SU-DHL-6 (cell line): ENCODE measurements at regions not wholly inside any gene's neighbourhood (a gene's known extent, or its start where the extent isn't known, plus 50 kb on each side); places are given as distances from the start of the nearest gene placed in this dataset.

Experiments used
- H2AFZ ChIP-seq: fragments of 200-600 bp; sonication (generic); 2 replicates; pipeline ENCODE4 v1.6.1; 2014; ENCODE audit warnings: low read depth, mild to moderate bottlenecking, moderate library complexity, mixed read lengths, antibody characterized with exemption, low read length; ENCODE audit not compliant: severe bottlenecking
- H3F3A ChIP-seq: fragments of 200-600 bp; shearing (Covaris generic); 2 replicates; pipeline ENCODE4 v1.6.0; 2016; ENCODE audit warnings: antibody characterized with exemption, mild to moderate bottlenecking; ENCODE audit not compliant: insufficient read depth
- H3K27ac ChIP-seq: fragments of 200-600 bp; sonication (generic); 2 replicates; pipeline ENCODE4 v1.5.1; 2016; ENCODE audit warnings: low read depth, mild to moderate bottlenecking, low read length, moderate library complexity, mixed read lengths
- H3K27me3 ChIP-seq: fragments of 200-600 bp; sonication (generic), shearing (Covaris generic); 2 replicates; pipeline ENCODE4 v1.6.0; 2014; ENCODE audit warnings: mild to moderate bottlenecking, low read length
- H3K36me3 ChIP-seq: fragments of 200-600 bp; sonication (generic); 2 replicates; pipeline ENCODE4 v1.6.1; 2014; ENCODE audit warnings: mild to moderate bottlenecking, low read length, mixed read lengths
- H3K4me2 ChIP-seq: fragments of 300-600, 200-600 bp; shearing (Covaris generic), sonication (generic); 2 replicates; pipeline ENCODE4 v1.6.0; 2014; ENCODE audit warnings: low read length, low read depth, mild to moderate bottlenecking; ENCODE audit not compliant: poor library complexity, severe bottlenecking
- H3K4me3 ChIP-seq: fragments of 200-600 bp; sonication (generic); 2 replicates; pipeline ENCODE4 v1.5.1; 2014; ENCODE audit warnings: antibody characterized with exemption, low read length, mild to moderate bottlenecking, mixed read lengths; ENCODE audit not compliant: insufficient read depth, poor library complexity, severe bottlenecking
- H3K79me2 ChIP-seq: fragments of 200-600 bp; sonication (generic); 2 replicates; pipeline ENCODE4 v1.6.1; 2014; ENCODE audit warnings: mild to moderate bottlenecking, low read length, moderate library complexity; ENCODE audit not compliant: insufficient read depth
- H3K9ac ChIP-seq: fragments of 200-600 bp; sonication (generic); 2 replicates; pipeline ENCODE4 v1.7.0; 2014; ENCODE audit warnings: mild to moderate bottlenecking, low read length
- H3K9me2 ChIP-seq: fragments of 200-600 bp; sonication (generic); replicated peaks from 2 replicates; pipeline ENCODE4 v1.6.1; 2014; ENCODE audit warnings: low read length; ENCODE audit not compliant: insufficient read depth
- H3K9me3 ChIP-seq: fragments of 200-600 bp; sonication (generic); 2 replicates; pipeline ENCODE4 v1.6.1; 2014; ENCODE audit warnings: low read length, mixed read lengths; ENCODE audit not compliant: insufficient read depth
- H4K20me1 ChIP-seq: fragments of 200-600 bp; sonication (generic); 2 replicates; pipeline ENCODE4 v1.6.1; 2014; ENCODE audit warnings: low read depth, mild to moderate bottlenecking, antibody characterized with exemption, low read length, moderate library complexity, mixed read lengths
- EZH2phosphoT487 ChIP-seq: fragments of 200-600 bp; sonication (generic), shearing (Covaris generic); conservative IDR thresholded peaks from 2 replicates; pipeline ENCODE4 v1.6.1; 2018; ENCODE audit warnings: mild to moderate bottlenecking, antibody characterized with exemption, low read length, moderate library complexity, mixed read lengths
- TF ChIP-seq, protein P1 (sequence below): fragments of 200-600 bp; sonication (generic); IDR thresholded peaks from one replicate; pipeline ENCODE4 v1.5.1; 2017; ENCODE audit warnings: antibody characterized with exemption, mild to moderate bottlenecking, low read length, moderate library complexity; ENCODE audit not compliant: insufficient read depth, poor library complexity, severe bottlenecking

GRCh38 chr9:20227166-20227874 is 395.0 kb downstream of the MLLT3 start:
- Histone ChIP-seq H3K4me3 (no peak overlapping the region), H3K36me3 (no peaks in the 10 kb centered on the region), H3K4me2 (no peak overlapping the region), H3K9me3 (no peaks in the 10 kb centered on the region), H4K20me1 (no peaks in the 10 kb centered on the region), H3K27me3 (no peaks in the 10 kb centered on the region), H3K9ac (no peak overlapping the region), H3F3A (no peaks in the 10 kb centered on the region), H3K79me2 (no peaks in the 10 kb centered on the region), H3K9me2 (no peaks in the 10 kb centered on the region), H2AFZ (no peak overlapping the region), H3K27ac (no peak overlapping the region)
- no peak for TF ChIP-seq EZH2phosphoT487
- TF ChIP-seq, protein P1, sequence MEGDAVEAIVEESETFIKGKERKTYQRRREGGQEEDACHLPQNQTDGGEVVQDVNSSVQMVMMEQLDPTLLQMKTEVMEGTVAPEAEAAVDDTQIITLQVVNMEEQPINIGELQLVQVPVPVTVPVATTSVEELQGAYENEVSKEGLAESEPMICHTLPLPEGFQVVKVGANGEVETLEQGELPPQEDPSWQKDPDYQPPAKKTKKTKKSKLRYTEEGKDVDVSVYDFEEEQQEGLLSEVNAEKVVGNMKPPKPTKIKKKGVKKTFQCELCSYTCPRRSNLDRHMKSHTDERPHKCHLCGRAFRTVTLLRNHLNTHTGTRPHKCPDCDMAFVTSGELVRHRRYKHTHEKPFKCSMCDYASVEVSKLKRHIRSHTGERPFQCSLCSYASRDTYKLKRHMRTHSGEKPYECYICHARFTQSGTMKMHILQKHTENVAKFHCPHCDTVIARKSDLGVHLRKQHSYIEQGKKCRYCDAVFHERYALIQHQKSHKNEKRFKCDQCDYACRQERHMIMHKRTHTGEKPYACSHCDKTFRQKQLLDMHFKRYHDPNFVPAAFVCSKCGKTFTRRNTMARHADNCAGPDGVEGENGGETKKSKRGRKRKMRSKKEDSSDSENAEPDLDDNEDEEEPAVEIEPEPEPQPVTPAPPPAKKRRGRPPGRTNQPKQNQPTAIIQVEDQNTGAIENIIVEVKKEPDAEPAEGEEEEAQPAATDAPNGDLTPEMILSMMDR = no peak

GRCh38 chr9:20226345-20226744 is 396.0 kb downstream of the MLLT3 start:
- no peak overlapping the region for H3K27ac ChIP-seq
- H4K20me1 ChIP-seq = no peaks in the 10 kb centered on the region
- no peaks in the 10 kb centered on the region for H3K9me3 ChIP-seq
- no peaks in the 10 kb centered on the region for H3K79me2 ChIP-seq
- H3F3A ChIP-seq = no peaks in the 10 kb centered on the region
- no peak overlapping the region for H3K4me2 ChIP-seq
- H3K9ac ChIP-seq = no peak overlapping the region
- no peak overlapping the region for H2AFZ ChIP-seq
- H3K27me3 ChIP-seq = no peaks in the 10 kb centered on the region
- TF ChIP-seq EZH2phosphoT487 = no peak
- TF ChIP-seq, protein P1 = no peak
- no peaks in the 10 kb centered on the region for H3K9me2 ChIP-seq
- H3K36me3 ChIP-seq = no peaks in the 10 kb centered on the region
- no peak overlapping the region for H3K4me3 ChIP-seq

- TF ChIP-seq EZH2phosphoT487 = no peak
- TF ChIP-seq, protein P1 = no peak
- no peaks in the 10 kb centered on the region for H3K36me3 ChIP-seq
- no peaks in the 10 kb centered on the region for H3K79me2 ChIP-seq
- no peaks in the 10 kb centered on the region for H3K9me3 ChIP-seq
- H3F3A ChIP-seq = no peaks in the 10 kb centered on the region
- no peak overlapping the region for H3K9ac ChIP-seq
- H3K4me3 ChIP-seq = no peak overlapping the region
- no peaks in the 10 kb centered on the region for H3K27me3 ChIP-seq
- H3K9me2 ChIP-seq = no peaks in the 10 kb centered on the region
- no peaks in the 10 kb centered on the region for H4K20me1 ChIP-seq
- H2AFZ ChIP-seq = no peak overlapping the region
- no peak overlapping the region for H3K4me2 ChIP-seq
- H3K27ac ChIP-seq = no peak overlapping the region
Measured at GRCh38 chr9:20225826-20226225, 396.5 kb downstream of the MLLT3 start.
